Suprapubic skin (tissue), 4 donors: ENCODE measurements at regions not wholly inside any gene's neighbourhood (a gene's known extent, or its start where the extent isn't known, plus 50 kb on each side); places are given as distances from the start of the nearest gene placed in this dataset.

Experiments used
- CTCF ChIP-seq, 2 donors: fragments of 200-600 bp in 1 of 2; fragments of 450-650 bp in 1 of 2; sonication (generic) in 1 of 2; IDR thresholded peaks; one replicate each; pipeline ENCODE4 v1.5.1; 2016 to 2019; ENCODE audit warnings: antibody characterized with exemption in 2 of 2, mild to moderate bottlenecking in 1 of 2, moderate library complexity in 1 of 2
- EP300 ChIP-seq: sonication (generic); formaldehyde crosslinking; IDR thresholded peaks from one replicate; pipeline ENCODE4 v1.6.1; 2017; ENCODE audit warnings: antibody characterized with exemption
- POLR2A ChIP-seq, 2 donors: fragments of 450-650 bp; IDR thresholded peaks; one replicate each; pipeline ENCODE4 v1.6.1; 2017; ENCODE audit warnings: antibody characterized with exemption in 2 of 2, mild to moderate bottlenecking in 2 of 2, moderate library complexity in 2 of 2
- POLR2AphosphoS5 ChIP-seq, 3 donors: sonication (generic); formaldehyde crosslinking; IDR thresholded peaks; one replicate each; pipeline ENCODE4 v1.6.1; 2017; ENCODE audit warnings: antibody characterized with exemption in 3 of 3

GRCh38 chrX:16472345-16472744, 177.6 kb upstream of the S100G start:
- TF ChIP-seq CTCF (IDR thresholded peaks at IDR 0.05) = no peak
- TF ChIP-seq POLR2A (IDR thresholded peaks at IDR 0.05) = no peak
- TF ChIP-seq POLR2AphosphoS5 (IDR thresholded peaks at IDR 0.05) = no peak
- no peak for TF ChIP-seq EP300
